WERI-Rb-1 (cell line): ENCODE measurements at regions not wholly inside any gene's neighbourhood (a gene's known extent, or its start where the extent isn't known, plus 50 kb on each side); places are given as distances from the start of the nearest gene placed in this dataset.
"Not testable (repeated sequence)": the region's sequence is repeated elsewhere in the genome, so short reads cannot be mapped to it uniquely, and the experiment has no call there.

Experiments
- DNase-seq: peaks from one replicate; pipeline ENCODE4 v3.0.0-alpha.2; 2020
- H3K27ac ChIP-seq: fragments of 250-450 bp; sonication (Bioruptor Pico); 2 replicates; pipeline ENCODE4 v1.5.1; 2020; ENCODE audit warnings: mild to moderate bottlenecking, moderate library complexity
- H3K27me3 ChIP-seq: fragments of 250-450 bp; sonication (Bioruptor Pico); 2 replicates; pipeline ENCODE4 v1.5.1; 2021; ENCODE audit warnings: mild to moderate bottlenecking, low read depth, moderate library complexity; ENCODE audit not compliant: insufficient read depth, severe bottlenecking
- H3K36me3 ChIP-seq: fragments of 250-450 bp; sonication (Bioruptor Pico); 2 replicates; pipeline ENCODE4 v1.5.1; 2020; ENCODE audit warnings: mild to moderate bottlenecking, moderate library complexity
- H3K4me3 ChIP-seq: 2 replicates; pipeline ENCODE4 v1.5.1; 2011; ENCODE audit warnings: low read depth, mild to moderate bottlenecking, control low read depth, low read length
- H3K9me3 ChIP-seq: fragments of 250-450 bp; sonication (Bioruptor Pico); 2 replicates; pipeline ENCODE4 v1.5.1; 2021; ENCODE audit warnings: mild to moderate bottlenecking, moderate library complexity; ENCODE audit not compliant: severe bottlenecking
- TF ChIP-seq, protein P1 (sequence below): IDR thresholded peaks from 2 replicates; pipeline ENCODE4 v1.5.1; 2011; ENCODE audit warnings: low read depth, mild to moderate bottlenecking, control low read depth, inconsistent platforms, low read length

DNA sequence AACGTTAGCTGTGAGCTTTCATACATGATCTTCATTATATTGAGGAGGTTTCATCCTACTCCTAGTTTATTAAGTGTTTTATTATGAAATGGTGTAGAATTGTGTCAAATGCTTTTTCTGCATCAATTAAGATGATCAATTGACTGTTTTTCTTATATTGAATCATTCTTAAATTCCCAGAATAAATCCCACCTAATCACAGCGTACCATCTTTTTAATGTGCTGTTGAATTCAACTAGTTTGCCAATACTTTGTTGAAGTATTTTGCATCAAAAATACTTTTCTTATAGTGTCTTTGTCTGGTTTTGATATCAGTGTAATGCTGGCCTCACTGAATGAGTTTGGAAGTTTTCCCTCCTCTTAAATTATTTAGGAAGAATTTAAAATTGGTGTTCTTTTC lies 138.6 kb upstream of the SGCG start:
- Histone ChIP-seq H3K36me3 (no peaks in the 10 kb centered on the region), H3K9me3 (no peaks in the 10 kb centered on the region), H3K27me3 (peaks cover 73% of the 10 kb centered on the region), H3K27ac (no peak overlapping the region), H3K4me3 (no peak overlapping the region)
- TF ChIP-seq, protein P1, sequence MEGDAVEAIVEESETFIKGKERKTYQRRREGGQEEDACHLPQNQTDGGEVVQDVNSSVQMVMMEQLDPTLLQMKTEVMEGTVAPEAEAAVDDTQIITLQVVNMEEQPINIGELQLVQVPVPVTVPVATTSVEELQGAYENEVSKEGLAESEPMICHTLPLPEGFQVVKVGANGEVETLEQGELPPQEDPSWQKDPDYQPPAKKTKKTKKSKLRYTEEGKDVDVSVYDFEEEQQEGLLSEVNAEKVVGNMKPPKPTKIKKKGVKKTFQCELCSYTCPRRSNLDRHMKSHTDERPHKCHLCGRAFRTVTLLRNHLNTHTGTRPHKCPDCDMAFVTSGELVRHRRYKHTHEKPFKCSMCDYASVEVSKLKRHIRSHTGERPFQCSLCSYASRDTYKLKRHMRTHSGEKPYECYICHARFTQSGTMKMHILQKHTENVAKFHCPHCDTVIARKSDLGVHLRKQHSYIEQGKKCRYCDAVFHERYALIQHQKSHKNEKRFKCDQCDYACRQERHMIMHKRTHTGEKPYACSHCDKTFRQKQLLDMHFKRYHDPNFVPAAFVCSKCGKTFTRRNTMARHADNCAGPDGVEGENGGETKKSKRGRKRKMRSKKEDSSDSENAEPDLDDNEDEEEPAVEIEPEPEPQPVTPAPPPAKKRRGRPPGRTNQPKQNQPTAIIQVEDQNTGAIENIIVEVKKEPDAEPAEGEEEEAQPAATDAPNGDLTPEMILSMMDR: no peak
- DNase-seq: no peak

DNA sequence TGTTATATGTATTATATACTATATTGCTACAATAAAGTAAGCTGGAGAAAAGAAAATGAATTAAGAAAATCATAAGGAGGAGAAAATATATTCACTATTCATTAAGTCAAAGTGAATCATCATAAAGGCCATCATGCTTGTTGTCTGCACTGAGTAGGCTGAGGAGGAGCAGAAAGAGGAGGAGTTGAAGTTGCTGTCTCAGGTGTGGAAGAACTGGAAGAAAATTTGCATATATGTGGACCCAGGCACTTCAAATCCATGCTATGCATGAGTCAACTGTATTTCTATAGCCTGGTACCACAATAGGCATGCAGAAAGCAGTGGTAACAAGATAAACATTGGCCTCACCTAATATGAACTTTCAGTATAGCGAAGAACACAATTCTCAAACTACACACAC lies 135.9 kb upstream of the SGCG start:
- no peak for DNase-seq
- TF ChIP-seq, protein P1: no peak
- no peak overlapping the region for H3K4me3 ChIP-seq
- H3K27ac ChIP-seq: no peak overlapping the region
- H3K9me3 ChIP-seq: no peaks in the 10 kb centered on the region
- H3K27me3 ChIP-seq: peaks cover 78% of the 10 kb centered on the region
- no peaks in the 10 kb centered on the region for H3K36me3 ChIP-seq

DNA sequence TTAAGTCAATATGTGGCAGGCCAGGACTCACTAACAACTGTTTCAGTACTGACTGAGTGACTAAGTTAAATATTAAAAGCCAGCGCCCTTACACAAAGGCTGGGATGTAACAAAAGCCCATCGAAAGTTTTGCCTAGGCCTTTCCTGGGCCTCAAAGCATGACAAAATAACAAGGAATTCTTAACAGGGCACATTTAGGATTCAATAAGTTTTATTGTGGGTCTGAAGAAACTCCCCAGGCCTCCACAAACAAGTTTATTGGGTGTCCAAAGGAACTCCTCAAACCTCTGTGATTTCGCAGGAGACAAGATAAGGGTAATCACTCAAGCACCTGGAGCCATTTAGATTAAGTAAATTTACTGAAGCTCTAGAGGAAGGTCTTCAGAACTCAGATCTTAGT lies 130.7 kb upstream of the SGCG start:
- H3K27me3 ChIP-seq: peaks cover 89% of the 10 kb centered on the region
- no peaks in the 10 kb centered on the region for H3K9me3 ChIP-seq
- DNase-seq: no peak
- no peak overlapping the region for H3K4me3 ChIP-seq
- TF ChIP-seq, protein P1: no peak
- H3K36me3 ChIP-seq: no peaks in the 10 kb centered on the region
- H3K27ac ChIP-seq: no peak overlapping the region

DNA sequence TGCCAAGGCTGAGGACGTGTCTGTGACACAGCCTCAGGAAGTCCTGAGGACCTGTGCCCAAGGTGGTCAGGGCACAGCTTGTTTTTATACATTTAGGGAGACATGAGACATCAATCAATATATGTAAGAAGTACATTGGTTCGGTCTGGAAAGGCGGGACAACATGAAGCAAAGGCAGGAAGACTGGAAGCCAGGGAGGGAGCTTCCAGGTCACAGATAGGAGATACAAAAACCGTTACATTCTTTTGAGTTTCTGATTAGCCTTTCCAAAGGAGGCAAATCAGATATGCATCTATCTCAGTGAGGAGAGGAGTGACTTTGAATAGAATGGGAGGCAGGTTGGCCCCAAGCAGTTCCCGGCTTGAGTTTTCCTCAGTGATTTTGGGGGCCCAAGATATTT lies 127.1 kb upstream of the SGCG start:
- not testable (repeated sequence) for H3K9me3 ChIP-seq, H3K36me3 ChIP-seq, H3K27ac ChIP-seq, DNase-seq, H3K4me3 ChIP-seq
- H3K27me3 ChIP-seq: peaks cover 78% of the 10 kb centered on the region

DNA sequence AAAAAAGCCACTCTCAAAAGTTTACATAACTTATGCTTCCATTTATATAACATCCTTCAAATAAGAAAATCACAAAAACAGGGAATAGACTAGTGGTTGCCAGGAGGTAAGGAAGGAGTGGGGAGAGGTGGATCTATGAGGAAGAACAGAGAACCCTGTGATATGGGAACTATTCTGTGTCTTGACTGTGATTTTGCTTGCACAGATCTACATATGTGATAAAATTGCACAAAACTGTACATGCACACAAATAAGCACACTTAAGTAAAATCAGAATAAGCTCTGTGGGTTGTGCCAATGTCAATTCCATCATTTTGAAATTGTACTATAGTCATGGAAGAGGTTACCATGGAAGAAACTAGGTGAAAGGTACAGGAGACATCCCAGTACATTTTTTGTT lies 121.6 kb upstream of the SGCG start:
- peaks cover 29% of the 10 kb centered on the region for H3K27me3 ChIP-seq
- peaks cover 5% of the 10 kb centered on the region for H3K9me3 ChIP-seq
- no peak overlapping the region for H3K4me3 ChIP-seq
- TF ChIP-seq, protein P1: no peak
- no peak overlapping the region for H3K27ac ChIP-seq
- no peaks in the 10 kb centered on the region for H3K36me3 ChIP-seq
- no peak for DNase-seq

DNA sequence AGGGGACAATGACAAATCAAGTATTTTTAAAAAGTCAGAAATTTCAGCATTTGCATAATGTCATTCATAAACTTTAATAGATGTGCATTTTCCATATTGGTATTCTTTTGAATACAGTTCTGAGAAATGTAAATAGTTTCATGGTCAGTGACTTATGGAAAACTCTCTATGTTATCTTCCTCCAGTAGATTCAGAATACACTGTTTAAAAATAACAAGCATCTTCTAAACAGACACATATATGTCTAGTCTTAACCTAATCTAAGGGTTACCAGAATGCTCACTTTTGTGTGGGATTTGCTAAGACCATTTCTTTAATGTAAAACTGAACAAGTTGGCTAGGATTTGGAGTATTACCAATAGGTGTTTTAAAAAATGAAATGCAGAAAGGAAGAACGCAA lies 119.8 kb upstream of the SGCG start:
- Histone ChIP-seq H3K27ac (no peak overlapping the region), H3K9me3 (peaks cover 5% of the 10 kb centered on the region), H3K4me3 (no peak overlapping the region), H3K36me3 (no peaks in the 10 kb centered on the region), H3K27me3 (peaks cover 23% of the 10 kb centered on the region)
- no peak for DNase-seq
- TF ChIP-seq, protein P1: no peak
